ENCODE measurements at regions not wholly inside any gene's neighbourhood (a gene's known extent, or its start where the extent isn't known, plus 50 kb on each side); places are given as distances from the start of the nearest gene placed in this dataset.

DNA sequence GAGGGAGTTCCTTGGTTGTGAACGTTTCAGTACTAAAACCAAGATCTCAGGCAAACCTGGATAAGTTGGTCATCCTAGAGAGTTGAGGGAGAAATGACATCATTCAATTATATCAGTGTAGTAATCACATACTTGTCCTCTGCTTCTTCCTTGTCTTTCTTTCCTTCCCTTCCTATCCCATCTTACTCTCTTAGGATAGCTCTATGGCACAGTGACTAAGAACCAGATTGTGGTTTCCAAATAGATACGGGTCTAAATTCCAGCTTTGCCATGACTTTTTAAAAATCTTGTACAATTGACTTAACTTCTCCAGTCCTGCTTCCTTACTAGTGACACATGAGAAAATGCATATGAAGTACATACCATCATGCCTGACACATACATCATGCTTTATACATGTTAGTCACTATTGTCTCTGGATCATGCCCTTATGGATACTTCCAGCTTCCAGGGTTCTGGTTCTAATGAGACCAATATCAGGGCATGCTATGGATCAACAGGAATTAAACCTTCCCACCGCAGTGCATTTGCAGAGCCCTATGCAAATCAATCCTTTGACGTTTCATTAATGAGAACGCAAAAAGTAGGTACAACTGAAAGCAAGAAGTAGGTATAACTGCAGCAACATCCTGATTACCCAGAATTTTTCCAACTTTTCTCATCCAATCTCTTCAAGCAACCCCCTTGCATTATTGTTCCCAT is 168.0 kb upstream of the KLF7 start:
- intact Hi-C loops (cut with DNase I): loop anchor here (2.0 to 10.0 kb wide), 4 partner anchors 75 to 349 kb away; partner anchors contain the start of gene KLF7 (in 1 of the 2)

DNA sequence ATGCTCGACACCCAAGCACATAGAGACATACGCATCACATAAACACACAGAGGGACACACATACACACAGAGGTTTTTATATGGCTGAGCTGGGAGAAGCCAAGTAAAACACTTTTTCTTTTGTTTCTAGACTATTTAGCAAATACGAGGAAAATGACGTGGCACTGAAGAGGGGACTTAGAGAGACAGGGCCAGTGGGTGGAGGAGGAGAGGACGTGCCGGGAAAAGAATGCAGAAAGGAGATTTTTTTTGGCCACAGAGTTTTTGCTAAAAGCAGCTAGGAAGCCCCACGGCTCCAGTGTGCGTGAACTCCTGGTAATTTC is 168.5 kb upstream of the KLF7 start:
- no peaks in the 10 kb centered on the region for H3K4me1 ChIP-seq (ENCODE audit: control insufficient read depth in 1 of 2, insufficient read depth in 2 of 2, low read length in 2 of 2)
- H3K27ac ChIP-seq (ENCODE audit: low read depth in 1 of 2, low read length in 2 of 2): peak overlapping the region in 1 of 2 donors; percentile 80
- no peaks in the 10 kb centered on the region for H3K9me3 ChIP-seq (ENCODE audit: control insufficient read depth, low read length)
- H3K36me3 ChIP-seq (ENCODE audit: control insufficient read depth in 1 of 2, insufficient read depth in 2 of 2, low read length in 1 of 2): no peaks in the 10 kb centered on the region
- intact Hi-C loops (cut with DNase I): loop anchor here (2.0 to 10.0 kb wide), 4 partner anchors 75 to 349 kb away; partner anchors contain the start of gene KLF7 (in 1 of the 2)
- peak overlapping the region in 1 of 2 donors; percentile 1 for H3K4me3 ChIP-seq (ENCODE audit: low read length in 2 of 2)
- DNase-seq (no peak), ATAC-seq (ENCODE audit: low FRiP score) (peak; percentile 33)
- 17 to 21% methylated on average over 8 of the region's 8 CpGs for WGBS, 2 donors
- H3K27me3 ChIP-seq (ENCODE audit: control insufficient read depth in 1 of 2, insufficient read depth in 2 of 2, low read length in 1 of 2): no peaks in the 10 kb centered on the region

More for the DNA sequence above, 168.0 kb upstream of the KLF7 start:
- Histone ChIP-seq H3K36me3 (ENCODE audit: control insufficient read depth in 1 of 2, insufficient read depth in 2 of 2, low read length in 1 of 2) (no peaks in the 10 kb centered on the region), H3K27me3 (ENCODE audit: control insufficient read depth in 1 of 2, insufficient read depth in 2 of 2, low read length in 1 of 2) (no peaks in the 10 kb centered on the region), H3K27ac (ENCODE audit: low read depth in 1 of 2, low read length in 2 of 2) (no peak overlapping the region), H3K9me3 (ENCODE audit: control insufficient read depth, low read length) (no peaks in the 10 kb centered on the region), H3K4me1 (ENCODE audit: control insufficient read depth in 1 of 2, insufficient read depth in 2 of 2, low read length in 2 of 2) (no peaks in the 10 kb centered on the region), H3K4me3 (ENCODE audit: low read length in 2 of 2) (no peak overlapping the region)
- ATAC-seq (ENCODE audit: low FRiP score) (no peak), DNase-seq (no peak)
- 89 to 91% methylated on average over 5 of the region's 5 CpGs for WGBS, 2 donors

- Histone ChIP-seq H3K4me1 (ENCODE audit: control insufficient read depth in 1 of 2, insufficient read depth in 2 of 2, low read length in 2 of 2) (no peaks in the 10 kb centered on the region), H3K4me3 (ENCODE audit: low read length in 2 of 2) (peak overlapping the region in 1 of 2 donors; percentile 31), H3K27me3 (ENCODE audit: control insufficient read depth in 1 of 2, insufficient read depth in 2 of 2, low read length in 1 of 2) (no peaks in the 10 kb centered on the region), H3K36me3 (ENCODE audit: control insufficient read depth in 1 of 2, insufficient read depth in 2 of 2, low read length in 1 of 2) (no peaks in the 10 kb centered on the region), H3K9me3 (ENCODE audit: control insufficient read depth, low read length) (no peaks in the 10 kb centered on the region), H3K27ac (ENCODE audit: low read depth in 1 of 2, low read length in 2 of 2) (peak overlapping the region in 1 of 2 donors; percentile 88)
- WGBS, 2 donors: 6 to 7% methylated on average over 20 of the region's 20 CpGs
- DNase-seq (peak; percentile 84 to 86), ATAC-seq (ENCODE audit: low FRiP score) (peak; percentile 86)
- intact Hi-C loops (cut with DNase I): loop anchor here (2.0 to 10.0 kb wide), 4 partner anchors 76 to 350 kb away; partner anchors contain the start of gene KLF7 (in 1 of the 2)
These were observed 169.1 kb upstream of the KLF7 start for GRCh38 chr2:207334624-207335371.

DNA sequence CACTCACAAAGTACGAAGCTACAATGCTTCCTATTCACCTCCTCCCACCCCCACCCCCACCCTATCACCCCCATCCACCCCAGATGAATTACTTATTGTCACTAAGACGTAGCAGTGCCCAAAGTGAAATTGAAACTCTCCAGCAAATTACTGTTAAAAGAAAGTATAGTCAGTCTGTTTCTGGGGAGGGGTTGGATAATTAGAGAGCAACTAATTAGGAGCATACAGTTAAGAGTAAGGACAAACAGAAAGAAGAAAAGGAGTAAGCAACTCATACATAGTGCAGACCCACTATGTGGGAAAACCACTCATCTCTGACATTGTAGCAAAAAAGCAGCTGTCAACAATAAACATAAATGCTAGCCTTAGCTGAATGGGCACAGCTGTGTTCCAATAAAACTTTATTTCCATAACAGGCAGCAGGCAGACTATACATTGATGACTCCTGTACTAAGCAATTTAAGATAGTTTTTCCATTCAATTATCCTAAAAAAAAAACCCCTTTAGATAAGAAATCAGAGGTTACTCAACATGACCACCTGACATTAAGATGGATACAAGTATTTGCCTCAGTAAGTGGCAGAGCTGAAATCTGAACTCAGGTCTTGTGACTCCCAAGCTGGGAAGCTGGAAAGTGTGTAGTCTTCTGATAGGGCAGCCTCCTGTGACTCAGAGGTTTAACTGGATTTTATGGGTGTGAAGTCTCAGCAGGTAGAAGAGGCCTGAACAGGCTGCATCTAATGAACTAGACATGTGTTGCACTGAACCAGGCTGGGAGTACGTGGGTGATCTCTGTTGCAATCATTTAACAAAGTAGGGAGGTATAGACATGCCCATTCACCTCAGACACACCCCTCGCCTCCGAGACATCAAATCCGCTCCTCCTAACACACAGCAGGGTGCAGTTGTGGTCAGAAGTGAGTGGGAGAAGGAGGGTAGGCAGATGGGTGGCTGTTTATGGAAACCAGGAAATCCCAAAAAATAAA is 171.8 kb upstream of the KLF7 start:
- no peaks in the 10 kb centered on the region for H3K9me3 ChIP-seq (ENCODE audit: control insufficient read depth, low read length)
- DNase-seq: no peak
- H3K36me3 ChIP-seq (ENCODE audit: control insufficient read depth in 1 of 2, insufficient read depth in 2 of 2, low read length in 1 of 2): no peaks in the 10 kb centered on the region
- no peak for ATAC-seq (ENCODE audit: low FRiP score)
- 90 to 93% methylated on average over 6 of the region's 6 CpGs for WGBS, 2 donors
- no peak overlapping the region for H3K27ac ChIP-seq (ENCODE audit: low read depth in 1 of 2, low read length in 2 of 2)
- intact Hi-C loops (cut with DNase I): loop anchor here in 1 of 2 donors (10.0 kb wide), 1 partner anchor 353 kb away; no protein-coding TSS in a partner anchor
- H3K4me1 ChIP-seq (ENCODE audit: control insufficient read depth in 1 of 2, insufficient read depth in 2 of 2, low read length in 2 of 2): no peaks in the 10 kb centered on the region
- H3K4me3 ChIP-seq (ENCODE audit: low read length in 2 of 2): no peak overlapping the region
- no peaks in the 10 kb centered on the region for H3K27me3 ChIP-seq (ENCODE audit: control insufficient read depth in 1 of 2, insufficient read depth in 2 of 2, low read length in 1 of 2)

GRCh38 chr2:207338220-207338607 is 172.5 kb upstream of the KLF7 start:
- Histone ChIP-seq H3K27me3 (ENCODE audit: control insufficient read depth in 1 of 2, insufficient read depth in 2 of 2, low read length in 1 of 2) (no peaks in the 10 kb centered on the region), H3K9me3 (ENCODE audit: control insufficient read depth, low read length) (no peaks in the 10 kb centered on the region), H3K27ac (ENCODE audit: low read depth in 1 of 2, low read length in 2 of 2) (no peak overlapping the region), H3K4me1 (ENCODE audit: control insufficient read depth in 1 of 2, insufficient read depth in 2 of 2, low read length in 2 of 2) (no peaks in the 10 kb centered on the region), H3K36me3 (ENCODE audit: control insufficient read depth in 1 of 2, insufficient read depth in 2 of 2, low read length in 1 of 2) (no peaks in the 10 kb centered on the region), H3K4me3 (ENCODE audit: low read length in 2 of 2) (no peak overlapping the region)
- 79 to 87% methylated on average over 3 of the region's 3 CpGs for WGBS, 2 donors
- ATAC-seq (ENCODE audit: low FRiP score) (no peak), DNase-seq (no peak)
- intact Hi-C loops (cut with DNase I): loop anchor here in 1 of 2 donors (10.0 kb wide), 1 partner anchor 353 kb away; no protein-coding TSS in a partner anchor

DNA sequence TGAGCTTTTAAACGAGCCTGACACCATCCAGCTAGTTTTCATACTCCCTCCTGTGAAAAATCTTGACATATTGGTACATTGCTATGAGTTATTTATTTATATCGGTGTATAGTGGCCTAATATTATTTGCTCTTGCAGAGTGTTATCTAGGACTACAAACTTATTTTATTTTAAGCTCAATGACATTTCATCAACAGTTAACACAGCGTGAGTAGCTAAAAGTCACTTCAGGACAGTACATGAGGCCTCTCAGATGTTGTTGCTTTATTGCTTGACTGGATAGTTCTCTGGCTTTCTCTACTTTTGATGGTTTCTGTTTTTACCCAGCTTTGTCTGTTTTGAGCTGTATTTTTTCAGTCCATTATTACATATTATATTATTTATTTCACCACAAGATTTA is 172.9 kb upstream of the KLF7 start:
- H3K36me3 ChIP-seq (ENCODE audit: control insufficient read depth in 1 of 2, insufficient read depth in 2 of 2, low read length in 1 of 2): no peaks in the 10 kb centered on the region
- no peak overlapping the region for H3K4me3 ChIP-seq (ENCODE audit: low read length in 2 of 2)
- DNase-seq: no peak
- H3K4me1 ChIP-seq (ENCODE audit: control insufficient read depth in 1 of 2, insufficient read depth in 2 of 2, low read length in 2 of 2): no peaks in the 10 kb centered on the region
- no peaks in the 10 kb centered on the region for H3K27me3 ChIP-seq (ENCODE audit: control insufficient read depth in 1 of 2, insufficient read depth in 2 of 2, low read length in 1 of 2)
- WGBS, 2 donors: 66 to 67% methylated on average over 3 of the region's 3 CpGs
- H3K27ac ChIP-seq (ENCODE audit: low read depth in 1 of 2, low read length in 2 of 2): no peak overlapping the region
- no peaks in the 10 kb centered on the region for H3K9me3 ChIP-seq (ENCODE audit: control insufficient read depth, low read length)
- intact Hi-C loops (cut with DNase I): loop anchor here in 1 of 2 donors (10.0 kb wide), 1 partner anchor 354 kb away; no protein-coding TSS in a partner anchor
- no peak for ATAC-seq (ENCODE audit: low FRiP score)

GRCh38 chr2:207341112-207341750 is 175.5 kb upstream of the KLF7 start:
- 77 to 82% methylated on average over 9 of the region's 9 CpGs for WGBS, 2 donors
- no peak for ATAC-seq (ENCODE audit: low FRiP score)

GRCh38 chr2:207341804-207342203 is 176.1 kb upstream of the KLF7 start:
- no peak overlapping the region for H3K4me3 ChIP-seq (ENCODE audit: low read length in 2 of 2)
- DNase-seq: no peak
- H3K36me3 ChIP-seq (ENCODE audit: control insufficient read depth in 1 of 2, insufficient read depth in 2 of 2, low read length in 1 of 2): no peaks in the 10 kb centered on the region
- no peak for ATAC-seq (ENCODE audit: low FRiP score)
- no peaks in the 10 kb centered on the region for H3K27me3 ChIP-seq (ENCODE audit: control insufficient read depth in 1 of 2, insufficient read depth in 2 of 2, low read length in 1 of 2)
- no peak overlapping the region for H3K27ac ChIP-seq (ENCODE audit: low read depth in 1 of 2, low read length in 2 of 2)
- H3K4me1 ChIP-seq (ENCODE audit: control insufficient read depth in 1 of 2, insufficient read depth in 2 of 2, low read length in 2 of 2): no peaks in the 10 kb centered on the region
- no peaks in the 10 kb centered on the region for H3K9me3 ChIP-seq (ENCODE audit: control insufficient read depth, low read length)
- intact Hi-C loops (cut with DNase I): loop anchor here in 1 of 2 donors (10.0 kb wide), 1 partner anchor 357 kb away; no protein-coding TSS in a partner anchor

More at GRCh38 chr2:207341112-207341750, 175.5 kb upstream of the KLF7 start:
- Histone ChIP-seq H3K4me1 (ENCODE audit: control insufficient read depth in 1 of 2, insufficient read depth in 2 of 2, low read length in 2 of 2) (no peaks in the 10 kb centered on the region), H3K4me3 (ENCODE audit: low read length in 2 of 2) (no peak overlapping the region), H3K27me3 (ENCODE audit: control insufficient read depth in 1 of 2, insufficient read depth in 2 of 2, low read length in 1 of 2) (no peaks in the 10 kb centered on the region), H3K27ac (ENCODE audit: low read depth in 1 of 2, low read length in 2 of 2) (no peak overlapping the region), H3K9me3 (ENCODE audit: control insufficient read depth, low read length) (no peaks in the 10 kb centered on the region), H3K36me3 (ENCODE audit: control insufficient read depth in 1 of 2, insufficient read depth in 2 of 2, low read length in 1 of 2) (no peaks in the 10 kb centered on the region)
- intact Hi-C loops (cut with DNase I): loop anchor here in 1 of 2 donors (10.0 kb wide), 1 partner anchor 356 kb away; no protein-coding TSS in a partner anchor
- DNase-seq: no peak
